ENCODE measurements at regions not wholly inside any gene's neighbourhood (a gene's known extent, or its start where the extent isn't known, plus 50 kb on each side); places are given as distances from the start of the nearest gene placed in this dataset.
"Not testable (repeated sequence)": the region's sequence is repeated elsewhere in the genome, so short reads cannot be mapped to it uniquely, and the experiment has no call there.

GRCh38 chr13:44704811-44705210, 128.7 kb upstream of the TSC22D1 start:
- TF ChIP-seq, protein P1, sequence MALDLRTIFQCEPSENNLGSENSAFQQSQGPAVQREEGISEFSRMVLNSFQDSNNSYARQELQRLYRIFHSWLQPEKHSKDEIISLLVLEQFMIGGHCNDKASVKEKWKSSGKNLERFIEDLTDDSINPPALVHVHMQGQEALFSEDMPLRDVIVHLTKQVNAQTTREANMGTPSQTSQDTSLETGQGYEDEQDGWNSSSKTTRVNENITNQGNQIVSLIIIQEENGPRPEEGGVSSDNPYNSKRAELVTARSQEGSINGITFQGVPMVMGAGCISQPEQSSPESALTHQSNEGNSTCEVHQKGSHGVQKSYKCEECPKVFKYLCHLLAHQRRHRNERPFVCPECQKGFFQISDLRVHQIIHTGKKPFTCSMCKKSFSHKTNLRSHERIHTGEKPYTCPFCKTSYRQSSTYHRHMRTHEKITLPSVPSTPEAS (tag by site-specific recombination; IDR thresholded peaks at IDR 0.05), result not testable (repeated sequence)
- not testable (repeated sequence) for TF ChIP-seq ZFP69B (tag by site-specific recombination; IDR thresholded peaks at IDR 0.05); KLF1 (tag by site-specific recombination; IDR thresholded peaks at IDR 0.05); CTCF (tag by site-specific recombination; IDR thresholded peaks at IDR 0.05); ZFP3 (tag by site-specific recombination; IDR thresholded peaks at IDR 0.05; ENCODE audit: low read depth); ZNF707 (tag by site-specific recombination; IDR thresholded peaks at IDR 0.05)
- TF ChIP-seq, protein P2, sequence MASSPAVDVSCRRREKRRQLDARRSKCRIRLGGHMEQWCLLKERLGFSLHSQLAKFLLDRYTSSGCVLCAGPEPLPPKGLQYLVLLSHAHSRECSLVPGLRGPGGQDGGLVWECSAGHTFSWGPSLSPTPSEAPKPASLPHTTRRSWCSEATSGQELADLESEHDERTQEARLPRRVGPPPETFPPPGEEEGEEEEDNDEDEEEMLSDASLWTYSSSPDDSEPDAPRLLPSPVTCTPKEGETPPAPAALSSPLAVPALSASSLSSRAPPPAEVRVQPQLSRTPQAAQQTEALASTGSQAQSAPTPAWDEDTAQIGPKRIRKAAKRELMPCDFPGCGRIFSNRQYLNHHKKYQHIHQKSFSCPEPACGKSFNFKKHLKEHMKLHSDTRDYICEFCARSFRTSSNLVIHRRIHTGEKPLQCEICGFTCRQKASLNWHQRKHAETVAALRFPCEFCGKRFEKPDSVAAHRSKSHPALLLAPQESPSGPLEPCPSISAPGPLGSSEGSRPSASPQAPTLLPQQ (tag by site-specific recombination; IDR thresholded peaks at IDR 0.05), result not testable (repeated sequence)
- TF ChIP-seq, protein P3, sequence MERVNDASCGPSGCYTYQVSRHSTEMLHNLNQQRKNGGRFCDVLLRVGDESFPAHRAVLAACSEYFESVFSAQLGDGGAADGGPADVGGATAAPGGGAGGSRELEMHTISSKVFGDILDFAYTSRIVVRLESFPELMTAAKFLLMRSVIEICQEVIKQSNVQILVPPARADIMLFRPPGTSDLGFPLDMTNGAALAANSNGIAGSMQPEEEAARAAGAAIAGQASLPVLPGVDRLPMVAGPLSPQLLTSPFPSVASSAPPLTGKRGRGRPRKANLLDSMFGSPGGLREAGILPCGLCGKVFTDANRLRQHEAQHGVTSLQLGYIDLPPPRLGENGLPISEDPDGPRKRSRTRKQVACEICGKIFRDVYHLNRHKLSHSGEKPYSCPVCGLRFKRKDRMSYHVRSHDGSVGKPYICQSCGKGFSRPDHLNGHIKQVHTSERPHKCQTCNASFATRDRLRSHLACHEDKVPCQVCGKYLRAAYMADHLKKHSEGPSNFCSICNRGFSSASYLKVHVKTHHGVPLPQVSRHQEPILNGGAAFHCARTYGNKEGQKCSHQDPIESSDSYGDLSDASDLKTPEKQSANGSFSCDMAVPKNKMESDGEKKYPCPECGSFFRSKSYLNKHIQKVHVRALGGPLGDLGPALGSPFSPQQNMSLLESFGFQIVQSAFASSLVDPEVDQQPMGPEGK (tag by site-specific recombination; IDR thresholded peaks at IDR 0.05), result not testable (repeated sequence)
